ENCODE measurements at regions not wholly inside any gene's neighbourhood (a gene's known extent, or its start where the extent isn't known, plus 50 kb on each side); places are given as distances from the start of the nearest gene placed in this dataset.
A peak's percentile ranks its signal among the peaks of the same experiment; 100 is the strongest.

GRCh38 chr11:97109078-97109477 lies 719.3 kb downstream of the JRKL start:
- TF ChIP-seq ZNF114 (CRISPR knock-in tag; IDR thresholded peaks at IDR 0.05) (no peak), CTCF (conservative IDR thresholded peaks at IDR 0.05; ENCODE audit: low read depth in 2 of 2) (no peak), POLR2AphosphoS5 (IDR thresholded peaks at IDR 0.05; ENCODE audit: low read depth) (no peak), EZH2 (IDR thresholded peaks at IDR 0.05; ENCODE audit: low read depth, unreplicated experiment) (no peak), JUNB (IDR thresholded peaks at IDR 0.05; ENCODE audit: unreplicated experiment) (no peak), ZNF331 (CRISPR knock-in tag; IDR thresholded peaks at IDR 0.05; ENCODE audit: low read depth) (no peak), REST (IDR thresholded peaks at IDR 0.05; ENCODE audit: unreplicated experiment) (no peak), EZH2phosphoT487 (IDR thresholded peaks at IDR 0.05; ENCODE audit: unreplicated experiment) (no peak), NANOG (IDR thresholded peaks at IDR 0.05; ENCODE audit: borderline replicate concordance) (no peak)
- H2AFZ ChIP-seq: no peak overlapping the region
- no peaks in the 10 kb centered on the region for H4K20me1 ChIP-seq (replicated peaks; ENCODE audit: insufficient read depth)
- no peaks in the 10 kb centered on the region for H3F3A ChIP-seq (replicated peaks; ENCODE audit: low read depth)
- no peaks in the 10 kb centered on the region for H3K36me3 ChIP-seq (ENCODE audit: insufficient read depth)
- no peaks in the 10 kb centered on the region for H3K4me1 ChIP-seq (ENCODE audit: insufficient read depth)
- ATAC-seq (no peak), DNase-seq (ENCODE audit: low spot score) (no peak)
- no peaks in the 10 kb centered on the region for H3K9me2 ChIP-seq (ENCODE audit: insufficient read depth)
- H3K27ac ChIP-seq (ENCODE audit: low read depth): no peak overlapping the region
- H3K27me3 ChIP-seq (ENCODE audit: insufficient read depth): no peaks in the 10 kb centered on the region
- H3K4me3 ChIP-seq: no peak overlapping the region
- H3K36me3 Mint-ChIP-seq (ENCODE audit: low read depth): no peaks in the 10 kb centered on the region
- no peaks in the 10 kb centered on the region for H3K9me3 Mint-ChIP-seq
- H3K79me2 ChIP-seq (replicated peaks; ENCODE audit: insufficient read depth): no peaks in the 10 kb centered on the region
- no peak overlapping the region for H3K4me3 Mint-ChIP-seq
- no peak overlapping the region for H3K4me2 ChIP-seq
- no peak overlapping the region for H3K27ac Mint-ChIP-seq
- H3K27me3 Mint-ChIP-seq (ENCODE audit: insufficient read depth, low read depth, poor library complexity): no peaks in the 10 kb centered on the region
- no peaks in the 10 kb centered on the region for H3K4me1 Mint-ChIP-seq

GRCh38 chr11:97110376-97110775 lies 720.6 kb downstream of the JRKL start:
- H3K4me3 ChIP-seq: no peak overlapping the region
- H3K4me1 ChIP-seq (ENCODE audit: insufficient read depth): no peaks in the 10 kb centered on the region
- H3K27ac ChIP-seq (ENCODE audit: low read depth): no peak overlapping the region
- H3K27me3 ChIP-seq (ENCODE audit: insufficient read depth): no peaks in the 10 kb centered on the region
- H3K79me2 ChIP-seq (replicated peaks; ENCODE audit: insufficient read depth): no peaks in the 10 kb centered on the region
- Mint-ChIP-seq H3K4me3 (no peak overlapping the region), H3K9me3 (no peaks in the 10 kb centered on the region), H3K27me3 (ENCODE audit: insufficient read depth, low read depth, poor library complexity) (no peaks in the 10 kb centered on the region), H3K27ac (no peak overlapping the region), H3K4me1 (no peaks in the 10 kb centered on the region), H3K36me3 (ENCODE audit: low read depth) (no peaks in the 10 kb centered on the region)
- 0 out of 2 replicates have a peak overlapping the region, but pooled peaks have one; percentile 57 for H2AFZ ChIP-seq
- no peak overlapping the region for H3K4me2 ChIP-seq
- DNase-seq (ENCODE audit: low spot score) (no peak), ATAC-seq (no peak)
- no peaks in the 10 kb centered on the region for H3K36me3 ChIP-seq (ENCODE audit: insufficient read depth)
- no peaks in the 10 kb centered on the region for H4K20me1 ChIP-seq (replicated peaks; ENCODE audit: insufficient read depth)
- no peaks in the 10 kb centered on the region for H3F3A ChIP-seq (replicated peaks; ENCODE audit: low read depth)
- H3K9me2 ChIP-seq (ENCODE audit: insufficient read depth): no peaks in the 10 kb centered on the region
- no peak for TF ChIP-seq ZNF462 (CRISPR knock-in tag; IDR thresholded peaks at IDR 0.05)

Measured in GM23338 (cell line).